Retinal pigment epithelial cell (primary cell): ENCODE measurements at regions not wholly inside any gene's neighbourhood (a gene's known extent, or its start where the extent isn't known, plus 50 kb on each side); places are given as distances from the start of the nearest gene placed in this dataset.

Source experiments
- DNase-seq: peaks from one replicate; pipeline ENCODE4 v3.0.0-alpha.2; 2010; ENCODE audit warnings: low read depth
- H3K4me3 ChIP-seq: 2 replicates; pipeline ENCODE4 v1.5.1; 2011; ENCODE audit warnings: mild to moderate bottlenecking, low read length, control low read depth, moderate library complexity
- CTCF ChIP-seq: conservative IDR thresholded peaks from 2 replicates; pipeline ENCODE4 v1.5.1; 2011; ENCODE audit warnings: low read depth, low read length, control low read depth, inconsistent platforms

DNA sequence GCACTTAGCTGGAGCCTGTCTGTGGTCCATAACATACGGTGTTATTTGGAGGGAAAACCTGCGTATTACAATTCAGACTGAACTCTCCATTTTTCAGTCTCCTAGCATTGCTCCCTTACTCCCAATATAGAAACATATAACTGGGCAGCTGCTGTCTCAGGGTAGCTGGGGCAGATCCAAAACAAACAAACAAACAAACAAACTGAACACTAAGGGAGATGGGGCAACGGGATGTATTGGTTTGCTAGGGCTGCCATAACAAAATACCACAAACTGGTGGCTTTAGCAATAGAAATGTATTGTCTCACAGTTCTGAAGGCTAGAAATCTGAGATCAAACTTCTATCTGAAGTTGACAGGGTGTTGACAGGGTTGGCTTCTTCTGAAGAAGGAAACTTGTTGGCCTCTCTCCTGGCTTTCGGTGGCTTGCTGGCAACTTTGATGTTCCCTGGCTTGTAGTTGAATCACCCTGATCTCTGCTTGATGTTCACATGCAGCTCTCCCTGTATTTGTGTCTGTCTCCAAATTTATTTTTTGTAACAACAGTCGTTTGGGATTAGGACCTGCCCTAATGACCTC lies 329.3 kb upstream of the ZNF804A start:
- DNase-seq: no peak
- H3K4me3 ChIP-seq: no peak overlapping the region
- TF ChIP-seq CTCF: no peak

DNA sequence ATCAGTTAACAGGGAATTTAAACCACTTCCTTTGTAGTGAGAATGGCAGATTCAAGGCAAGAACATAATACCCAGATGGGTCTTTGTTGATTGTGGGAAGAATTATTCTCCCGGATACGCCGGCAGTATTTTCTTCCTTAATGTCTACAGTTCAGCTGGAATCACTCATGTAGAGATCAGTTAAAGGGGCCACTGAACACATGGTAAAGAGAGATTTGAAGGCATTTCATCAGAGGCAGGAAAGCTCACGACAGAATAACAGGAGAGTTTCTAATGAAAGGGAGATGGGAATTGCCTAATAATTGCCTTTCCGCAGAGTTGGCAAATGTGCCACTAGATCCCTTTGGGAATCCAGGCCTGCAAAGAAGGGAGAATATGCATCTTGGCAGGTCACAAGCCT lies 327.7 kb upstream of the ZNF804A start:
- H3K4me3 ChIP-seq: no peak overlapping the region
- no peak for DNase-seq
- TF ChIP-seq CTCF: no peak

GRCh38 chr2:184272056-184272455 lies 326.3 kb upstream of the ZNF804A start:
- no peak overlapping the region for H3K4me3 ChIP-seq
- DNase-seq: peak; percentile 10
- no peak for TF ChIP-seq CTCF

DNA sequence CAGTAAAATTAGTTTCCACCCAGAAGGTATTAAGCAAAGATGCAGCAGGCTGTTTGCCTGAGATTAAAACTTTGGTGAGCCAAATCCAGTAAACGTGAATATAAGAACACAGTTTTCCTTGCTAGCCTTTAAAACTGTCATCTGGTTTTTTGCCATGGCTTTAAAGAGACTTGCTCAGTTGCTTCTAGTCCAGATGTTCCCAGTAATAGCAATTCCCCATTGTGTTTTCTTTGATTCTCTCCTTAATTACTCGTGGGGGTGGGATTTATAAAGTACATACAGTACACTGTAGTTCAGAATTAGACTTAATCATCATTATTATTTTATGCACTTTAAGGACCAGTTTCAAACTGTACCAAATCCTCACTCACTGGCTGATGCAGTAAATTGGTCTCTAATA lies 303.5 kb upstream of the ZNF804A start:
- no peak overlapping the region for H3K4me3 ChIP-seq
- DNase-seq: no peak
- TF ChIP-seq CTCF: no peak

GRCh38 chr2:184297085-184297484 lies 301.2 kb upstream of the ZNF804A start:
- TF ChIP-seq CTCF: no peak
- H3K4me3 ChIP-seq: no peak overlapping the region
- DNase-seq: no peak

DNA sequence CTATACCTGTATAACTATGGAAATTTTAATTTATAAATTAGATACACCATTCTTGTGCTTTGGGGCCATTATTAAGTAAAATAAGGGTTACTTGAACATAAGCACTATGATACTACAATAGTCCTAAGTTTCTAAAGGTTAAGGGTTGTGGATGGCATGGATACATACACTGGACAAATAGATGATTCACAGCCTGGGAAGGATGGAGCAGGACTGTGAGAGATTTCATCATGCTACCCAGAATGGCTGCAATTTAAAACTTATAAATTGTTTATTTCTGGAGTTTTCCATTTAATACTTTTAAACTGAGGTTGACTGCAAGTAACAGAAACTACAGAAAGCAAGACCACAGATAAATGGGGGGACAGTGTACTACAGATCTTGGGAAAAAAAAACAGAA lies 295.8 kb upstream of the ZNF804A start:
- DNase-seq: no peak
- no peak for TF ChIP-seq CTCF
- H3K4me3 ChIP-seq: no peak overlapping the region

- H3K4me3 ChIP-seq: no peak overlapping the region
- no peak for TF ChIP-seq CTCF
- no peak for DNase-seq
Measured at GRCh38 chr2:184304006-184304405, 294.3 kb upstream of the ZNF804A start.
